GM12878 (cell line): ENCODE measurements at regions not wholly inside any gene's neighbourhood (a gene's known extent, or its start where the extent isn't known, plus 50 kb on each side); places are given as distances from the start of the nearest gene placed in this dataset.

Experiments
- ATAC-seq: fragments of 200-7000 bp; cut with Tn5 transposase; 3 replicates; pipeline ENCODE4 v1.9.1; 2020; ENCODE audit warnings: mild to moderate bottlenecking, moderate library complexity
- BruUV-seq: library from RNA; stranded (reverse); fragments of 400-500 nt; replicated peaks from 2 replicates; lab custom pipeline; 2021; lab: Mats Ljungman, UMichigan
- CTCF ChIA-PET: fragments of 300-600 bp; sonication (Branson Sonifier 250); formaldehyde crosslinking; extraction: SDS; loops from one replicate; lab custom pipeline; 2021; ENCODE audit warnings: inconsistent platforms; lab: Yijun Ruan, JAX
- POLR2A ChIA-PET: fragments of 350-600 bp; formaldehyde crosslinking; extraction: SDS; loops from one replicate; lab custom pipeline; 2021; ENCODE audit warnings: inconsistent platforms; lab: Charles Lee
- RAD21 ChIA-PET: fragments of 300-600 bp; sonication (Branson Sonifier 250); formaldehyde crosslinking; loops from one replicate; lab custom pipeline; 2023; ENCODE audit warnings: antibody characterized with exemption; ENCODE audit not compliant: unreplicated experiment; lab: Charles Lee
- SMC1A ChIA-PET: fragments of 300-600 bp; sonication (Branson Sonifier 250); formaldehyde crosslinking; loops from one replicate; lab custom pipeline; 2023; ENCODE audit not compliant: unreplicated experiment, uncharacterized antibody; lab: Charles Lee
- DNase-seq: peaks from one replicate; pipeline ENCODE4 v3.0.0-alpha.2; 2011; ENCODE audit warnings: low read depth, low spot score
- FAIRE-seq: peaks from 3 replicates; lab custom pipeline; 2011; peaks lifted over from hg19 to GRCh38; lab: Jason Lieb, UNC
- H2AFZ ChIP-seq: 2 replicates; pipeline ENCODE4 v1.6.0; 2011; ENCODE audit warnings: low read depth, low read length, control low read depth; ENCODE audit not compliant: control insufficient read depth
- H3K27ac ChIP-seq: 2 replicates; pipeline ENCODE4 v1.5.1; 2011; ENCODE audit warnings: control low read depth; ENCODE audit not compliant: control insufficient read depth, insufficient read depth
- H3K27me3 ChIP-seq, 2 experiments: replicated peaks in 1 of 2; 2 replicates each; pipeline versions ENCODE4 v1.6.0 to v1.6.1; 2011; ENCODE audit warnings: low read length in 1 of 2; ENCODE audit not compliant: control insufficient read depth in 2 of 2, insufficient read depth in 2 of 2
- H3K36me3 ChIP-seq, 2 experiments: 2 replicates each; pipeline ENCODE4 v1.5.1; 2011; ENCODE audit warnings: low read length in 1 of 2; ENCODE audit not compliant: control insufficient read depth in 2 of 2, insufficient read depth in 2 of 2
- H3K4me1 ChIP-seq: 2 replicates; pipeline ENCODE4 v1.6.1; 2011; ENCODE audit warnings: mild to moderate bottlenecking, low read length, moderate library complexity, mixed read lengths; ENCODE audit not compliant: control insufficient read depth, insufficient read depth
- H3K4me2 ChIP-seq: 2 replicates; pipeline ENCODE4 v1.6.0; 2011; ENCODE audit warnings: control low read depth; ENCODE audit not compliant: control insufficient read depth, insufficient read depth
- H3K4me3 ChIP-seq: fragments of 200-600 bp; sonication (generic); 2 replicates; pipeline ENCODE4 v1.5.1; 2016
- H3K79me2 ChIP-seq: 2 replicates; pipeline ENCODE4 v1.6.0; 2011; ENCODE audit warnings: low read length; ENCODE audit not compliant: control insufficient read depth, insufficient read depth
- H3K9ac ChIP-seq: 2 replicates; pipeline ENCODE4 v1.8.0; 2011; ENCODE audit warnings: low read length, control low read depth, mixed read lengths; ENCODE audit not compliant: control insufficient read depth, insufficient read depth
- H3K9me3 ChIP-seq: replicated peaks from 3 replicates; pipeline ENCODE4 v1.5.1; 2011; ENCODE audit warnings: mild to moderate bottlenecking, low read length; ENCODE audit not compliant: control insufficient read depth, insufficient read depth
- H4K20me1 ChIP-seq: 2 replicates; pipeline ENCODE4 v1.6.0; 2011; ENCODE audit not compliant: control insufficient read depth, insufficient read depth
- CBX5 ChIP-seq: sonication (generic); IDR thresholded peaks from 2 replicates; pipeline ENCODE4 v1.6.1; 2016; ENCODE audit warnings: low read depth, moderate library complexity, mild to moderate bottlenecking, inconsistent platforms
- CREB1 ChIP-seq: IDR thresholded peaks from 2 replicates; pipeline ENCODE4 v1.6.1; 2012; ENCODE audit warnings: low read depth, mild to moderate bottlenecking, inconsistent platforms
- CUX1 ChIP-seq: IDR thresholded peaks from 2 replicates; pipeline ENCODE4 v1.6.1; 2012; ENCODE audit warnings: improper control_type of control experiment, low read depth, low read length; ENCODE audit not compliant: insufficient replicate concordance
- IKZF2 ChIP-seq, 2 experiments: fragments of 450-650 bp; IDR thresholded peaks; 2 replicates each; pipeline ENCODE4 v1.6.1; 2017; ENCODE audit warnings: mild to moderate bottlenecking in 2 of 2, moderate library complexity in 2 of 2
- JUND ChIP-seq: IDR thresholded peaks from 2 replicates; pipeline ENCODE4 v1.6.1; 2012; ENCODE audit warnings: low read depth, mild to moderate bottlenecking, low read length, improper control_type of control experiment, moderate library complexity
- KDM1A ChIP-seq: fragments of 200-600 bp; sonication (generic); IDR thresholded peaks from 2 replicates; pipeline ENCODE4 v1.6.1; 2016; ENCODE audit warnings: borderline replicate concordance
- MYC ChIP-seq: IDR thresholded peaks from 2 replicates; pipeline ENCODE4 v1.6.1; 2011; ENCODE audit warnings: mild to moderate bottlenecking, low read length, moderate library complexity, inconsistent platforms; ENCODE audit not compliant: insufficient read depth, insufficient replicate concordance, insufficient read length, severe bottlenecking
- NR2F1 ChIP-seq: fragments of 450-650 bp; conservative IDR thresholded peaks from 2 replicates; pipeline ENCODE4 v1.6.1; 2017; ENCODE audit warnings: mild to moderate bottlenecking
- PAX8 ChIP-seq: fragments of 450-650 bp; IDR thresholded peaks from 2 replicates; pipeline ENCODE4 v1.6.1; 2017; ENCODE audit warnings: mild to moderate bottlenecking, moderate library complexity
- POU2F2 ChIP-seq: IDR thresholded peaks from 3 replicates; pipeline ENCODE4 v1.6.1; 2011; ENCODE audit warnings: low read depth, mild to moderate bottlenecking, low read length, borderline replicate concordance
- SREBF1 ChIP-seq: IDR thresholded peaks from 2 replicates; pipeline ENCODE4 v1.6.1; 2012; ENCODE audit warnings: mild to moderate bottlenecking, low read length
- WRNIP1 ChIP-seq: IDR thresholded peaks from 2 replicates; pipeline ENCODE4 v1.6.1; 2011; ENCODE audit warnings: low read depth, low read length, improper control_type of control experiment, borderline replicate concordance
- WGBS: methylation state at CpG from one replicate; pipeline ENCODE4 v1.1.6; 2016; ENCODE audit warnings: low lambda C conversion rate; ENCODE audit not compliant: insufficient replicate concordance, insufficient coverage; ENCODE audit errors: missing lambda C conversion rate; 5-methylcytosine and 5-hydroxymethylcytosine counted together
- in situ Hi-C: fragments of 300-500 bp; cut with MboI; formaldehyde crosslinking; loops from 9 replicates; pipeline ENCODE4 v1.14.3; 2018; ENCODE audit warnings: mixed read lengths
- intact Hi-C: fragments of 100-400 bp; cut with micrococcal nuclease; formaldehyde crosslinking; loops from one replicate; pipeline ENCODE4 v1.14.2; 2022; ENCODE audit not compliant: unreplicated experiment
- TF ChIP-seq, protein P1 (sequence below): fragments of 450-650 bp; IDR thresholded peaks from 2 replicates; pipeline ENCODE4 v1.6.1; 2017; ENCODE audit warnings: mild to moderate bottlenecking
- TF ChIP-seq, protein P2 (sequence below), 3 experiments: IDR thresholded peaks in 2 of 3; conservative IDR thresholded peaks in 1 of 3; 2 replicates each; pipeline ENCODE4 v1.5.1; 2011; ENCODE audit warnings: low read depth in 3 of 3, low read length in 3 of 3, mild to moderate bottlenecking in 3 of 3, control low read depth in 2 of 3, moderate library complexity in 2 of 3, inconsistent platforms in 1 of 3, mixed read lengths in 1 of 3; ENCODE audit not compliant: control insufficient read depth in 2 of 3, insufficient read depth in 1 of 3; ENCODE audit errors: extremely low read depth in 1 of 3

DNA sequence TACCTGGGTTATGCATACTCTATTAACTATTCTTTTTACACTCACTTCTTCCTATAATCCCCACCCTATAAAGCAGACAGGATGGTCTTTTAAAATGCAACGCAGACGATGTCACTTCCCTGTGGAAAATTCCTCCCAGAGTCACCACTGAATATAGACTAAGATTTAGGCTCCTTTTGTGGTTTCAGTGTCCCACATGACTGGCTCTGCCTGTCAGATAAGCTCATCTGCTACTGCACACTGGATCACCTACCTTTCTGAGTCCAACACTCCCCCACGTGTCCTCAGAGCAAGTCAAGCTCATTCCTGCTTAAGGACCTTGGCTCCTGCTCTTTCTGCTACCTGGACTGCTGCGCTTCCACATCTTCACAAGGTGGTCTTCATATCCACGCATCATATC lies 73.0 kb upstream of the SIPA1L2 start (continued):
- TF ChIP-seq MYC = no peak
- no peak for TF ChIP-seq WRNIP1
- TF ChIP-seq IKZF2 (IDR thresholded peaks at IDR 0.05) = no peak
- no peak for TF ChIP-seq SREBF1
- TF ChIP-seq PAX8 = no peak
- TF ChIP-seq, all 136 proteins: peak for 0

DNA sequence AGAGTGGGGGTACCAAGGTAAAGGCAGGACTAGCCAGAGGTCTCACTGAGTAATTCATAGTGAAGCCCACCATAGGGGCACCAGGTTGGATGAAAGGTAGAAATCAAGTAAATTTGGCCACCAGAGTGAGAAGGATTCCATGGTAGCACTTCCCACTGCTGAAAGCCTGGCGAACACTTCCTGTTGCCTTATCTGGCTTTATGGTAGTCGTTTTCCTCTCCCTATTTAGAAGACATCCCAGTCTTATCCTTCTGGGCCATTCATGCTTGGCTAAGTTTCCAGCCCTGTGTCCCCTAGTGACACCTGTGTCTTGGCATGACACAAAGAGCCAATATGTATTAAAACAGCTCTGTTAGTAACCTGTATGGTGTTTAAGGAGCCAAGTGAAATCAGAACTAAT lies 74.3 kb upstream of the SIPA1L2 start:
- in situ Hi-C loops = no loop called here
- Histone ChIP-seq H3K4me2 (no peak overlapping the region), H2AFZ (no peak overlapping the region), H4K20me1 (no peaks in the 10 kb centered on the region), H3K9me3 (no peaks in the 10 kb centered on the region), H3K27me3 (peaks cover 0 to 4% of the 10 kb centered on the region in 2 experiments; a peak in 2 of 4 replicates), H3K4me1 (no peaks in the 10 kb centered on the region), H3K36me3 (no peaks in the 10 kb centered on the region), H3K9ac (no peak overlapping the region), H3K79me2 (no peaks in the 10 kb centered on the region), H3K27ac (no peak overlapping the region), H3K4me3 (no peak overlapping the region)
- intact Hi-C loops = no loop called here
- CTCF ChIA-PET = interaction anchor here (0.6 kb wide), 1 partner anchor 20 kb away, joined by 3 read pairs; no protein-coding TSS in a partner anchor
- RAD21 ChIA-PET = no interaction called here
- no peak for FAIRE-seq
- no peak for ATAC-seq
- SMC1A ChIA-PET = no interaction called here
- POLR2A ChIA-PET = no interaction called here
- no TSS peak for BruUV-seq
- DNase-seq = no peak
- 4% methylated on average over 2 of the region's 2 CpGs for WGBS
- TF ChIP-seq CUX1 = no peak
- TF ChIP-seq, protein P1, sequence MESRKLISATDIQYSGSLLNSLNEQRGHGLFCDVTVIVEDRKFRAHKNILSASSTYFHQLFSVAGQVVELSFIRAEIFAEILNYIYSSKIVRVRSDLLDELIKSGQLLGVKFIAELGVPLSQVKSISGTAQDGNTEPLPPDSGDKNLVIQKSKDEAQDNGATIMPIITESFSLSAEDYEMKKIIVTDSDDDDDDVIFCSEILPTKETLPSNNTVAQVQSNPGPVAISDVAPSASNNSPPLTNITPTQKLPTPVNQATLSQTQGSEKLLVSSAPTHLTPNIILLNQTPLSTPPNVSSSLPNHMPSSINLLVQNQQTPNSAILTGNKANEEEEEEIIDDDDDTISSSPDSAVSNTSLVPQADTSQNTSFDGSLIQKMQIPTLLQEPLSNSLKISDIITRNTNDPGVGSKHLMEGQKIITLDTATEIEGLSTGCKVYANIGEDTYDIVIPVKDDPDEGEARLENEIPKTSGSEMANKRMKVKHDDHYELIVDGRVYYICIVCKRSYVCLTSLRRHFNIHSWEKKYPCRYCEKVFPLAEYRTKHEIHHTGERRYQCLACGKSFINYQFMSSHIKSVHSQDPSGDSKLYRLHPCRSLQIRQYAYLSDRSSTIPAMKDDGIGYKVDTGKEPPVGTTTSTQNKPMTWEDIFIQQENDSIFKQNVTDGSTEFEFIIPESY = no peak
- no peak for TF ChIP-seq WRNIP1
- no peak for TF ChIP-seq POU2F2
- TF ChIP-seq NR2F1 = no peak
- no peak for TF ChIP-seq KDM1A
- TF ChIP-seq, protein P2, sequence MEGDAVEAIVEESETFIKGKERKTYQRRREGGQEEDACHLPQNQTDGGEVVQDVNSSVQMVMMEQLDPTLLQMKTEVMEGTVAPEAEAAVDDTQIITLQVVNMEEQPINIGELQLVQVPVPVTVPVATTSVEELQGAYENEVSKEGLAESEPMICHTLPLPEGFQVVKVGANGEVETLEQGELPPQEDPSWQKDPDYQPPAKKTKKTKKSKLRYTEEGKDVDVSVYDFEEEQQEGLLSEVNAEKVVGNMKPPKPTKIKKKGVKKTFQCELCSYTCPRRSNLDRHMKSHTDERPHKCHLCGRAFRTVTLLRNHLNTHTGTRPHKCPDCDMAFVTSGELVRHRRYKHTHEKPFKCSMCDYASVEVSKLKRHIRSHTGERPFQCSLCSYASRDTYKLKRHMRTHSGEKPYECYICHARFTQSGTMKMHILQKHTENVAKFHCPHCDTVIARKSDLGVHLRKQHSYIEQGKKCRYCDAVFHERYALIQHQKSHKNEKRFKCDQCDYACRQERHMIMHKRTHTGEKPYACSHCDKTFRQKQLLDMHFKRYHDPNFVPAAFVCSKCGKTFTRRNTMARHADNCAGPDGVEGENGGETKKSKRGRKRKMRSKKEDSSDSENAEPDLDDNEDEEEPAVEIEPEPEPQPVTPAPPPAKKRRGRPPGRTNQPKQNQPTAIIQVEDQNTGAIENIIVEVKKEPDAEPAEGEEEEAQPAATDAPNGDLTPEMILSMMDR (IDR thresholded peaks at IDR 0.05 in 2 of 3, conservative IDR thresholded peaks at IDR 0.05 in 1 of 3; ENCODE audit: control insufficient read depth in 2 of 3, extremely low read depth in 1 of 3, insufficient read depth in 1 of 3, low read depth in 3 of 3, low read length in 3 of 3) = no peak
- no peak for TF ChIP-seq CREB1
- TF ChIP-seq CBX5 = no peak
- TF ChIP-seq JUND = no peak
